Loucy (cell line): ENCODE measurements at regions not wholly inside any gene's neighbourhood (a gene's known extent, or its start where the extent isn't known, plus 50 kb on each side); places are given as distances from the start of the nearest gene placed in this dataset.

Experiments used
- H2AFZ ChIP-seq: fragments of 200-600 bp; sonication (generic); 2 replicates; pipeline ENCODE4 v1.6.0; 2016; ENCODE audit warnings: antibody characterized with exemption, mild to moderate bottlenecking, low read length, moderate library complexity
- H3F3A ChIP-seq: fragments of 200-600 bp; 2 replicates; pipeline ENCODE4 v1.6.0; 2016; ENCODE audit warnings: antibody characterized with exemption, low read depth, mild to moderate bottlenecking
- H3K27me3 ChIP-seq: fragments of 200-600 bp; sonication (generic); 2 replicates; pipeline ENCODE4 v1.6.1; 2014; ENCODE audit warnings: low read length, mild to moderate bottlenecking; ENCODE audit not compliant: insufficient read depth, poor library complexity, severe bottlenecking
- H3K36me3 ChIP-seq: fragments of 200-600 bp; sonication (generic); 2 replicates; pipeline ENCODE4 v1.6.1; 2016; ENCODE audit warnings: low read length; ENCODE audit not compliant: insufficient read depth
- H3K4me1 ChIP-seq: fragments of 200-600 bp; sonication (generic); 2 replicates; pipeline ENCODE4 v1.5.1; 2014; ENCODE audit warnings: low read length, mild to moderate bottlenecking; ENCODE audit not compliant: insufficient read depth, poor library complexity, severe bottlenecking
- H3K4me2 ChIP-seq: fragments of 200-600 bp; sonication (generic); 2 replicates; pipeline ENCODE4 v1.6.0; 2014; ENCODE audit warnings: antibody characterized with exemption, low read length, low read depth, mild to moderate bottlenecking; ENCODE audit not compliant: poor library complexity, severe bottlenecking
- H3K4me3 ChIP-seq: fragments of 200-600 bp; sonication (generic); 2 replicates; pipeline ENCODE4 v1.5.1; 2014; ENCODE audit warnings: low read length, mild to moderate bottlenecking, mixed read lengths; ENCODE audit not compliant: poor library complexity, severe bottlenecking
- H3K79me2 ChIP-seq: fragments of 200-600 bp; sonication (generic); 2 replicates; pipeline ENCODE4 v1.6.1; 2014; ENCODE audit warnings: low read length; ENCODE audit not compliant: insufficient read depth
- H3K9ac ChIP-seq: fragments of 200-600 bp; sonication (generic); 2 replicates; pipeline ENCODE4 v1.6.0; 2014; ENCODE audit warnings: mild to moderate bottlenecking, low read depth, low read length, moderate library complexity; ENCODE audit not compliant: poor library complexity, severe bottlenecking
- H3K9me2 ChIP-seq: fragments of 200-600 bp; sonication (generic); replicated peaks from 2 replicates; pipeline ENCODE4 v1.6.1; 2016; ENCODE audit warnings: low read depth, low read length, mixed read lengths
- H3K9me3 ChIP-seq: fragments of 200-600 bp; sonication (generic); 2 replicates; pipeline ENCODE4 v1.6.1; 2014; ENCODE audit warnings: mild to moderate bottlenecking, antibody characterized with exemption, low read length, low read depth; ENCODE audit not compliant: insufficient read depth
- H4K20me1 ChIP-seq: fragments of 200-600 bp; sonication (generic); 2 replicates; pipeline ENCODE4 v1.6.0; 2014; ENCODE audit warnings: antibody characterized with exemption, low read length, mild to moderate bottlenecking; ENCODE audit not compliant: insufficient read depth, poor library complexity, severe bottlenecking
- CTCF ChIP-seq: fragments of 200-600 bp; sonication (generic); conservative IDR thresholded peaks from 2 replicates; pipeline ENCODE4 v1.5.1; 2014; ENCODE audit warnings: mild to moderate bottlenecking, antibody characterized with exemption, low read length
- EZH2phosphoT487 ChIP-seq: fragments of 200-600 bp; IDR thresholded peaks from 2 replicates; pipeline ENCODE4 v1.6.1; 2018; ENCODE audit warnings: antibody characterized with exemption, mild to moderate bottlenecking, moderate library complexity, borderline replicate concordance

DNA sequence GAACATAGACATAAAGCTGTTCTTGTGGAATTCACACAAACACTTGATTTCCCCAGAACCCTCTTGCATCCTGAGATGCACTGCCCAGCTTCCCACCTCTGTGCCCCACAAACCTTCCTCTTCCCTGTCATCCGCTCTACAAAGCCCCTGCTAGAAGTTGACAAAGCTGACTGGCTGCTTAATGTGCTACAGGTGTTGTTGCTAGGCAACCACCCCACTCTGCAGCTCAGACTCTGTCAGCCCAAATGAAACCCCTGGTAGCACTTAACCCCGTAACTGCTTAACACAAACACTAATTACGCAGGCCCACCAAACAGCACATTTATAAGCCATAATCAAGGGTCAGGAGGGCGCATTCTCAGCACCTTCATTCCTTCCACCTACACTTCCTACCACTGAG is 172.0 kb upstream of the CADM1 start:
- no peaks in the 10 kb centered on the region for H3K36me3 ChIP-seq
- no peaks in the 10 kb centered on the region for H3F3A ChIP-seq
- H3K79me2 ChIP-seq: no peaks in the 10 kb centered on the region
- no peak overlapping the region for H3K4me3 ChIP-seq
- H4K20me1 ChIP-seq: no peaks in the 10 kb centered on the region
- H3K9ac ChIP-seq: no peak overlapping the region
- TF ChIP-seq EZH2phosphoT487 (no peak), CTCF (no peak)
- no peaks in the 10 kb centered on the region for H3K4me1 ChIP-seq
- no peaks in the 10 kb centered on the region for H3K9me2 ChIP-seq
- no peak overlapping the region for H3K4me2 ChIP-seq
- no peaks in the 10 kb centered on the region for H3K27me3 ChIP-seq
- H3K9me3 ChIP-seq: peaks cover 5% of the 10 kb centered on the region; the same call in 1 of the 2 replicates
- no peak overlapping the region for H2AFZ ChIP-seq

DNA sequence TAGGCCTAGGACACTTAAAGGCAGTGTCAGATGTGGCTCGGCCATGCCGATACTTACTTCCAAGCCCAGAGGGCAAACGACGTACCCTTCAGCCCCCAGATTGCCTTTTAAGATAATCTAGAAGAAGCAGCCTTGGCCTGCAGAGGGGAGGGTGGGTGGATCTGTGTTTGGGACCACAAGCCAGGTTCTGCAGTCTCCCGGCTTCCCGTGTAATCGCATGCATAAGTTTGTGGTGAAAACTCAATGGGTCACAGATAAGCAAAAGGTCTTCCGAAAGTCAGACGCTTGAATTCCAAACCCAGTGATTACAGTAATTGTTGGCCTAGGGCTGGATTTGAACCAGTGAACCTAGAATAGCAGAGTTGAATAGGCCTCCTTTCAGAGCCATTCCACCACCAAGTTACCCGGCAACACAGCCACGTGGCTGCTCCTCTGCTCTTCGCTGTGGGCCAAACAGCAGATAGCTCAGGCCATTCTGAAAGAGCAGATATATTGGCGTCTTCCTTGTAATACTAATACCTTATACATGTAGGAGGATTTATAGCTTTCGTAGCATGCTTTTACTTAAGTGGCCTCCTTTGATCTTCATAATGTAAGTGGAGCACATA is 170.8 kb upstream of the CADM1 start:
- Histone ChIP-seq H3K36me3 (no peaks in the 10 kb centered on the region), H3K9me3 (peaks cover 5% of the 10 kb centered on the region; the same call in 1 of the 2 replicates), H3K4me2 (no peak overlapping the region), H3K4me1 (no peaks in the 10 kb centered on the region), H2AFZ (no peak overlapping the region), H3K9me2 (no peaks in the 10 kb centered on the region), H4K20me1 (no peaks in the 10 kb centered on the region), H3K79me2 (no peaks in the 10 kb centered on the region), H3K9ac (no peak overlapping the region), H3F3A (no peaks in the 10 kb centered on the region), H3K27me3 (no peaks in the 10 kb centered on the region), H3K4me3 (no peak overlapping the region)
- TF ChIP-seq CTCF (no peak), EZH2phosphoT487 (no peak)

GRCh38 chr11:115674176-115674936 is 170.1 kb upstream of the CADM1 start:
- no peak overlapping the region for H3K4me2 ChIP-seq
- TF ChIP-seq CTCF (no peak), EZH2phosphoT487 (no peak)
- no peak overlapping the region for H3K4me3 ChIP-seq
- H3F3A ChIP-seq: no peaks in the 10 kb centered on the region
- H3K27me3 ChIP-seq: no peaks in the 10 kb centered on the region
- H3K79me2 ChIP-seq: no peaks in the 10 kb centered on the region
- H3K9me2 ChIP-seq: no peaks in the 10 kb centered on the region
- H3K4me1 ChIP-seq: no peaks in the 10 kb centered on the region
- H2AFZ ChIP-seq: no peak overlapping the region
- H3K9ac ChIP-seq: no peak overlapping the region
- H4K20me1 ChIP-seq: no peaks in the 10 kb centered on the region
- H3K36me3 ChIP-seq: no peaks in the 10 kb centered on the region
- H3K9me3 ChIP-seq: peaks cover 5% of the 10 kb centered on the region; the same call in 1 of the 2 replicates
